BJ (cell line): ENCODE measurements at regions not wholly inside any gene's neighbourhood (a gene's known extent, or its start where the extent isn't known, plus 50 kb on each side); places are given as distances from the start of the nearest gene placed in this dataset.

Experiments used
- CTCF ChIA-PET: fragments of 350-600 bp; formaldehyde crosslinking; extraction: SDS; loops from one replicate; lab custom pipeline; 2021; ENCODE audit warnings: antibody characterized with exemption, inconsistent platforms; lab: Yijun Ruan, JAX
- POLR2A ChIA-PET: fragments of 300-600 bp; sonication (Branson Sonifier 250); formaldehyde crosslinking; extraction: SDS; loops from one replicate; lab custom pipeline; 2021; ENCODE audit warnings: antibody characterized with exemption; lab: Charles Lee
- DNase-seq: peaks from one replicate; pipeline ENCODE4 v3.0.0-alpha.2; 2011; ENCODE audit warnings: low read depth
- H3K27me3 ChIP-seq: 2 replicates; pipeline ENCODE4 v1.6.0; 2011; ENCODE audit warnings: low read length; ENCODE audit not compliant: control insufficient read depth, insufficient read depth
- H3K36me3 ChIP-seq: 2 replicates; pipeline ENCODE4 v1.5.1; 2011; ENCODE audit warnings: low read length; ENCODE audit not compliant: control insufficient read depth, insufficient read depth
- H3K4me3 ChIP-seq: 2 replicates; pipeline ENCODE4 v1.5.1; 2011; ENCODE audit warnings: low read depth, mild to moderate bottlenecking, control low read depth, low read length
- CTCF ChIP-seq: IDR thresholded peaks from 2 replicates; pipeline ENCODE4 v1.5.1; 2011; ENCODE audit warnings: low read depth, mild to moderate bottlenecking, control low read depth, inconsistent platforms, low read length, moderate library complexity; ENCODE audit not compliant: insufficient read depth

GRCh38 chr16:52721331-52721730 lies 174.4 kb upstream of the TOX3 start:
- ChIA-PET POLR2A (no interaction called here), CTCF (no interaction called here)
- TF ChIP-seq CTCF, result no peak
- H3K4me3 ChIP-seq, result no peak overlapping the region
- no peaks in the 10 kb centered on the region for H3K27me3 ChIP-seq
- no peak for DNase-seq
- no peaks in the 10 kb centered on the region for H3K36me3 ChIP-seq

- no peaks in the 10 kb centered on the region for H3K27me3 ChIP-seq
- POLR2A ChIA-PET, result no interaction called here
- CTCF ChIA-PET, result no interaction called here
Observed at GRCh38 chr16:52718046-52718445, 171.1 kb upstream of the TOX3 start.

GRCh38 chr16:52713740-52714139 lies 166.8 kb upstream of the TOX3 start:
- DNase-seq, result no peak
- Histone ChIP-seq H3K4me3 (no peak overlapping the region), H3K27me3 (no peaks in the 10 kb centered on the region), H3K36me3 (no peaks in the 10 kb centered on the region)
- ChIA-PET POLR2A (no interaction called here), CTCF (no interaction called here)
- TF ChIP-seq CTCF, result no peak

More at GRCh38 chr16:52718046-52718445, 171.1 kb upstream of the TOX3 start:
- no peak for DNase-seq
- no peak for TF ChIP-seq CTCF
- H3K4me3 ChIP-seq, result no peak overlapping the region
- no peaks in the 10 kb centered on the region for H3K36me3 ChIP-seq

- Histone ChIP-seq H3K36me3 (no peaks in the 10 kb centered on the region), H3K4me3 (no peak overlapping the region), H3K27me3 (no peaks in the 10 kb centered on the region)
- ChIA-PET POLR2A (no interaction called here), CTCF (no interaction called here)
- no peak for DNase-seq
- no peak for TF ChIP-seq CTCF
Observed at GRCh38 chr16:52709306-52709705, 162.4 kb upstream of the TOX3 start.

- Histone ChIP-seq H3K36me3 (no peaks in the 10 kb centered on the region), H3K4me3 (no peak overlapping the region), H3K27me3 (no peaks in the 10 kb centered on the region)
- TF ChIP-seq CTCF, result no peak
- DNase-seq, result no peak
- ChIA-PET POLR2A (no interaction called here), CTCF (no interaction called here)
Observed at GRCh38 chr16:52708476-52708875, 161.5 kb upstream of the TOX3 start.
